ENCODE measurements at regions not wholly inside any gene's neighbourhood (a gene's known extent, or its start where the extent isn't known, plus 50 kb on each side); places are given as distances from the start of the nearest gene placed in this dataset.

- intact Hi-C loops (cut with micrococcal nuclease) = no loop called here
- TF ChIP-seq ZBTB9 (CRISPR knock-in tag; IDR thresholded peaks at IDR 0.05) (no peak), BACH1 (tag; IDR thresholded peaks at IDR 0.05) (no peak), ZNF707 (CRISPR knock-in tag; conservative IDR thresholded peaks at IDR 0.05) (peak; percentile 88)
- Histone ChIP-seq H3K36me3 (ENCODE audit: control insufficient read depth, insufficient read depth, low read length) (no peaks in the 10 kb centered on the region), H3K9me3 (replicated peaks; ENCODE audit: control insufficient read depth, insufficient read depth, low read depth, low read length) (no peaks in the 10 kb centered on the region), H3K27ac (ENCODE audit: extremely low read depth, low read depth, low read length) (no peak overlapping the region), H3K9ac (ENCODE audit: insufficient read depth in 1 of 2, low read depth in 2 of 2, low read length in 2 of 2) (no peak overlapping the region), H3K9me1 (ENCODE audit: control insufficient read depth, insufficient read depth, low read length) (no peaks in the 10 kb centered on the region), H3K79me2 (ENCODE audit: control insufficient read depth, insufficient read depth, low read length) (no peaks in the 10 kb centered on the region), H4K20me1 (replicated peaks; ENCODE audit: control insufficient read depth, insufficient read depth, low read length) (no peaks in the 10 kb centered on the region), H3K4me1 (replicated peaks in 1 of 2; ENCODE audit: control insufficient read depth in 2 of 2, insufficient read depth in 2 of 2, low read length in 2 of 2) (no peaks in the 10 kb centered on the region; a peak in 2 of 5 replicates), H3K4me3 (no peak overlapping the region), H3K27me3 (ENCODE audit: control insufficient read depth in 2 of 2, insufficient read depth in 2 of 2, low read length in 2 of 2) (no peaks in the 10 kb centered on the region), H2AFZ (ENCODE audit: low read depth, low read length) (no peak overlapping the region), H3K4me2 (ENCODE audit: insufficient read depth, low read length) (no peak overlapping the region)
- POLR2A ChIA-PET = no interaction called here
- FAIRE-seq (no peak), ATAC-seq (no peak), DNase-seq (ENCODE audit: extremely low read depth in 1 of 4, low spot score in 3 of 4) (no peak)
- CTCF ChIA-PET (ENCODE audit: low intra/inter-chr PET ratio) = no interaction called here
- no TSS peak for BruUV-seq (replicated peaks)
- 20% methylated on average over 1 of the region's 1 CpG for WGBS (ENCODE audit: insufficient coverage, low coverage, missing lambda C conversion rate)
- in situ Hi-C loops (cut with MboI) = no loop called here
Observed at GRCh38 chrX:39509157-39509556, 588.6 kb downstream of the BCOR start.

GRCh38 chrX:39513836-39514235 lies 583.9 kb downstream of the BCOR start:
- CTCF ChIA-PET (ENCODE audit: low intra/inter-chr PET ratio) = no interaction called here
- Histone ChIP-seq H3K27ac (ENCODE audit: extremely low read depth, low read depth, low read length) (no peak overlapping the region), H4K20me1 (replicated peaks; ENCODE audit: control insufficient read depth, insufficient read depth, low read length) (no peaks in the 10 kb centered on the region), H3K4me1 (replicated peaks in 1 of 2; ENCODE audit: control insufficient read depth in 2 of 2, insufficient read depth in 2 of 2, low read length in 2 of 2) (peaks cover 0 to 2% of the 10 kb centered on the region in 2 experiments; a peak in 2 of 5 replicates), H3K27me3 (ENCODE audit: control insufficient read depth in 2 of 2, insufficient read depth in 2 of 2, low read length in 2 of 2) (no peaks in the 10 kb centered on the region), H3K9me3 (replicated peaks; ENCODE audit: control insufficient read depth, insufficient read depth, low read depth, low read length) (no peaks in the 10 kb centered on the region), H2AFZ (ENCODE audit: low read depth, low read length) (no peak overlapping the region), H3K4me3 (no peak overlapping the region), H3K9me1 (ENCODE audit: control insufficient read depth, insufficient read depth, low read length) (no peaks in the 10 kb centered on the region), H3K79me2 (ENCODE audit: control insufficient read depth, insufficient read depth, low read length) (no peaks in the 10 kb centered on the region), H3K4me2 (ENCODE audit: insufficient read depth, low read length) (no peak overlapping the region), H3K9ac (ENCODE audit: insufficient read depth in 1 of 2, low read depth in 2 of 2, low read length in 2 of 2) (no peak overlapping the region), H3K36me3 (ENCODE audit: control insufficient read depth, insufficient read depth, low read length) (no peaks in the 10 kb centered on the region)
- peak; percentile 76 for TF ChIP-seq MAFG (tag; conservative IDR thresholded peaks at IDR 0.05)
- TF ChIP-seq ZNF316 (IDR thresholded peaks at IDR 0.05) = peak; percentile 49; the same call in 1 of the 2 replicates
- no peak for TF ChIP-seq PRPF4 (IDR thresholded peaks at IDR 0.05; ENCODE audit: insufficient read depth, low read depth, low read length, poor library complexity, severe bottlenecking)
- TF ChIP-seq NFE2 (IDR thresholded peaks at IDR 0.05; ENCODE audit: low read depth) = peak; percentile 56
- TF ChIP-seq C11orf30 (IDR thresholded peaks at IDR 0.05; ENCODE audit: low read depth) = peak; percentile 60
- no peak for FAIRE-seq
- BruUV-seq (replicated peaks) = no TSS peak
- in situ Hi-C loops (cut with MboI) = no loop called here
- POLR2A ChIA-PET = interaction anchor here (0.6 kb wide), 1 partner anchor 33 kb away, joined by 3 read pairs; no protein-coding TSS in a partner anchor
- WGBS (ENCODE audit: insufficient coverage, low coverage, missing lambda C conversion rate) = no CpG with 5 or more reads among the region's 5 CpGs
- peak in 2 of 4 experiments; percentile 17 to 20 for DNase-seq (ENCODE audit: extremely low read depth in 1 of 4, low spot score in 3 of 4)
- peak; percentile 62; the same call in 2 of the 3 replicates for ATAC-seq
- intact Hi-C loops (cut with micrococcal nuclease) = no loop called here
